Activated CD4-positive, alpha-beta T cell treated with anti-CD3 and anti-CD28 coated beads for 1 hour (primary cell): ENCODE measurements at regions not wholly inside any gene's neighbourhood (a gene's known extent, or its start where the extent isn't known, plus 50 kb on each side); places are given as distances from the start of the nearest gene placed in this dataset.
"Not testable (repeated sequence)": the region's sequence is repeated elsewhere in the genome, so short reads cannot be mapped to it uniquely, and the experiment has no call there.

Experiments used
- DNase-seq: peaks from one replicate; pipeline ENCODE4 v3.0.0-alpha.2; 2020

DNA sequence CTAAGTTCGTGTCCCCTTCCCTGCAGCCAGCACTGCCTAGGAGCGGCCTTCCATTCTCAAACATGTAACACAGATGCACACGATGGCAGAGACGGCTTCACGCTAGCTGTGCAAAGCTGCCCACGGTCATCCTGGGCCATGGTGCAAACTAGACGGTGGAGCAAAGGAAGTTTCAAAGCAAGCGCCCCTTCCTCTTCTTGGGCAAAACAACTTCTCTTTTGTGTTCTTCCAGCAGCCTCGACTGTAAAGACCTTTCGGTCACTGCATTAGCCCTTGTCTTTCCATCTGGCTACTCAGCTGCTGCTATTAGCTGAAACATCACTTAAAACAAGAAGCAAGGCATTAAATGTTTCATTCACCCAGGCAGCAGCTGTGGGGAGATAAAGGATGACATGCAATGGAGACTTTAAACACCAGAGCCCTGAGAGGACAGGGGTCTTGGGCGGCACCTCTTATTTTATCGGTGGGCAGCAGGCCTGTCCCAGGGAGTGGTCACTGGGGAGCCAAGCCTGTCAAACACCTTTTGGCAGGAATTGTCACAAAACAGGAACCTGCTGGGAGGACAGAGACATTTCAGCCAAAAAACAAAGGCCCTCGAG lies 214.8 kb downstream of the KLF6 start:
- no peak for DNase-seq

GRCh38 chr10:3568983-3569382 lies 216.0 kb downstream of the KLF6 start:
- no peak for DNase-seq

- DNase-seq, result no peak
These were observed 216.6 kb downstream of the KLF6 start for GRCh38 chr10:3568392-3568791.

GRCh38 chr10:3567291-3567963 lies 217.6 kb downstream of the KLF6 start:
- no peak for DNase-seq

DNA sequence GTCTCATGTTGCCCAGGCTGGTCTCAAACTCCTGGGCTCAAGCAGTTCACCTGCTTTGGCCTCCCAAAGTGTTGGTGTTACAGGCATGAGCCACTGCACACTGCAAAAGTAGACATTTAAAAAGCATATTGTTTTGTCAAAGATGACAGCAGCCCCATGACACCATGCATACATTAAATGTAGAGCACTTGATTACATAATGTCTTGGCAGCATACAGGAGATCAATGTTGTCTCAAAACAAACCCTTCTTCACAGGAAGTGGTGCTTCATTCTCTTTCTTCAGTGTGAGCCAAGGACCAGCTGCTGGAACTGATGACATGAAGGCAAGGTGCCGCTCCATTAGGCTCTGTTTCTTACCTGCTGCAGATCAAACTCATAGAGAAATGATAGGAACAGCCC lies 218.4 kb downstream of the KLF6 start:
- no peak for DNase-seq

GRCh38 chr10:3564346-3565002 lies 220.5 kb downstream of the KLF6 start:
- no peak for DNase-seq

DNA sequence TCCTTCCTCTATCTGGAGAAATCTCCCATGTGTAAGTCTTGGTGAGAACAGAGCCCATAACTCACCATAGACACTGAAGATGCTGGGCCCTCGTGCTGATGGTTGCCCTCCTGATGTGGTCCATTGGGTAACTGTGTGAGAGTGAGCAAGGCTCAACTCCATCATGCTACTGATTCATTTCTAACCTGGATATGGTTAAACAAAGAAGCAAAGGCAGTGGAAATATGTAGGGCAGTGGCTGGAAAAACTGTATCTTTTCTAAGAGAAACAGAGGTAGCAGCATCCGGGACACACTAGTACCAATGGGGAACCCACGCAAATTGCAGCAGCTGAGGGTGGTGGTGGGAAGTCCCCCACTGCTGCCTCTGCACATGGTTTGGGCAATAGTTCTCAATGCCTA lies 221.7 kb downstream of the KLF6 start:
- DNase-seq, result no peak

DNA sequence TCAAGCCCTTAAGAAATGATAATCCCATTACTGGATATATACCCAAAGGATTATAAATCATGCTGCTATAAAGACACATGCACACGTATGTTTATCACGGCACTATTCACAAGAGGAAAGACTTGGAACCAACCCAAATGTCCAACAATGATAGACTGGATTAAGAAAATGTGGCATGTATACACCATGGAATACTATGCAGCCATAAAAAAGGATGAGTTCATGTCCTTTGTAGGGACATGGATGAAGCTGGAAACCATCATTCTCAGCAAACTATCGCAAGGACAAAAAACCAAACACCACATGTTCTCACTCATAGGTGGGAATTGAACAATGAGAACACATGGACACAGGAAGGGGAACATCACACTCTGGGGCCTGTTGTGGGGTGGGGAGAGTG lies 224.4 kb downstream of the KLF6 start:
- DNase-seq, result not testable (repeated sequence)

DNA sequence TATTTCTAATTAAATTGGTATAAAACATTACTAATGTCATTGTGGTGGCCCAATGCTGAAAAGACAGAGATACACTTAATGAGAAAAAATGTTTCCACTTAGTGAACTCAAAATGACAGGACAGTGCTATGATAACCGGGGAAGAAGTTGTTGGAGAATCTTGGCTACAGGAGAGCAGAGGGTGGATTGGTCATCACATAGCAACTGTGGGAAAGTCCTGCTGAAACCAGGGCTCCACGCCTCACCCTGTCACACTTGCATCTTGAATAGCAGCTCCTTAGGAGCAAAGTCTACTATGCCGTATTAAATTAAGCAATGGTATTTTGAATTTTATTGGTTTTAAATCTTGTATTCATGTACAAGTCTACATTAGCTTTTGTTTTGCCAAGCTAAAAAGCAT lies 225.5 kb downstream of the KLF6 start:
- no peak for DNase-seq

GRCh38 chr10:3559011-3559410 lies 226.0 kb downstream of the KLF6 start:
- no peak for DNase-seq

DNA sequence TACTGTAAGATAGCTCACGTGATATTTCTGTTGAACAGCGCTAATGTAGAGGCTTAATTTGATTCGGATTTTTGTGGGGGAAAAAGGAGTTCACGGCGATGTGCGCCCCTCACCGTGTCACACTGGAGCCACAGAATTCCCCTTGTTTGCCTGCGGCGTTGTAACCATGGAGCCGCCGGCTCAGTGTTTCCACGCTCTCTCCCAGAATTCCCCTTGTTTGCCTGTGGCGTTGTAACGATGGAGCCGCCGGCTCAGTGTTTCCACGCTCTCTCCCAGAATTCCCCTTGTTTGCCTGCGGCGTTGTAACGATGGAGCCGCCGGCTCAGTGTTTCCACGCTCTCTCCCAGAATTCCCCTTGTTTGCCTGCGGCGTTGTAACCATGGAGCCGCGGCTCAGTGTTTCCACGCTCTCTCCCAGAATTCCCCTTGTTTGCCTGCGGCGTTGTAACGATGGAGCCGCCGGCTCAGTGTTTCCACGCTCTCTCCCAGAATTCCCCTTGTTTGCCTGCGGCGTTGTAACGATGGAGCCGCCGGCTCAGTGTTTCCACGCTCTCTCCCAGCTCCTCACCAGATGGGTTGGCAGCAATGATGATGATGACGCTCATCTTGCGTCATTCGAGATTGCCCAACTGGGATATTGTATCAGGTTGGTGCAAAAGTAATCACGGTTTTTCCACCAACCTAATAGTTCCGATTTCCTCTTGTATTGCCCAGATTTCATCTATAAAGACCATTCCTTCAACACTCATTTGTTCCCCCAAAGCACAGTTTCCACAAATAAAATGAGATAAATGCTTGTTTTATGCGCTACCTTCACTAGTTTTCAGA lies 228.6 kb downstream of the KLF6 start:
- DNase-seq, result not testable (repeated sequence)

- no peak for DNase-seq
These were observed 230.9 kb downstream of the KLF6 start for GRCh38 chr10:3554121-3554522.

DNA sequence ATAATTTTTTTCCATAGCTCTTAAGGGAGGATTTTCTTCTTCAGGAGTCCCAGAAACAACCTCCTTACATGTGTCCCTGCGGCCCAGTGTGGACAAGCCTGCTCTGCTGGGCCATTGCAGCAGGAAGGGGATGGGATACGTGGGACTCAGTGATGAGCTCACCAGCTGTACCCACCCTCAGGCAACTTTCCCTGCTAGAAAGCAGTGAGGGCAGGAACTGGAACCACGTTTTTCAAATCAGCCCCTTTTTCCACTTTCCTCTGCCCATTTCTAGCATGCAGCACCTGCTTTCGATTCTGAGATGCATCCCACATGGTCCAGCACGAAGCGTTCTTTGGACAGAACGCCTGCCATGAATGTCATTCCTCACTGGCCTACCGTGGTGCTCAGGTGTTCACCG lies 232.7 kb downstream of the KLF6 start:
- no peak for DNase-seq

DNA sequence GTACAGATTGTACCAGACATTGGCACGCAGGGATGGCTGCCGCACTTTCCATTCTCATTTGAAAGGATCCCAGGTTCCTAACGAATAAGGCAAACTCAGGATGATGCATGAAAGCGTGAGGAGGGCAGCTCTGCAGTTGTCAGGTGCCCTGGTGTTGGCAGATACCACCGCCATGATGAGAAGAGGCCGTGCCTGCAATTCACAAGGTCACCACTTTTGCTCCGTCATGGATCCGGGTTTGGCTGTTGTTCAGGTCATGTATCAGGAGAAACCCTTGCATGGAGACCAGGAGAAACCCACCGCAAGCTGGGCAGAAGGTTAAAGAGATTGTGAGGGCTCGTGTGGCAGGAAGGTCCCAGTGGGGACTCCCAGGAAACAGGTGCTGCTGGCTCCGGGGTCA lies 233.2 kb downstream of the KLF6 start:
- DNase-seq, result no peak

DNA sequence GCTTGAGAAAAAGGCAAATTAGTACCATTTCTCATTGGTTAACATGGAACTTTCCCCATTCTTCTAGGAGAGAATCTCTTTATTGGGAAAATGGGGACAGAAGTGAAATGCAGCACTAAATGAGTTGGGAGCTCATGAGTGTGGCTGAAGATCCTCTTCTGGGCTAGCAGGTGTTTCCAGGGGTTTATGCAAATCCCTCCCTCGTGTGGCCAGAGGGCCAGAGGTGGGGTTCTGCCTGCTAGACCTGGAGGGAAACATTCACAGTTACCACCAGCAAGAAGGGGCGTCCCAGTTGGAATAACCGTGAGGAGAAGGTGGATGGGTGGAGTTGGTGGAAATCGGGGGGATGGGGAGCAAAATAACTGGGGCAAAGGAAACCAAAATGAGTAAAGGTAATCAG lies 235.9 kb downstream of the KLF6 start:
- DNase-seq, result no peak

GRCh38 chr10:3548702-3549101 lies 236.3 kb downstream of the KLF6 start:
- DNase-seq, result no peak

GRCh38 chr10:3548076-3548475 lies 236.9 kb downstream of the KLF6 start:
- DNase-seq, result no peak

DNA sequence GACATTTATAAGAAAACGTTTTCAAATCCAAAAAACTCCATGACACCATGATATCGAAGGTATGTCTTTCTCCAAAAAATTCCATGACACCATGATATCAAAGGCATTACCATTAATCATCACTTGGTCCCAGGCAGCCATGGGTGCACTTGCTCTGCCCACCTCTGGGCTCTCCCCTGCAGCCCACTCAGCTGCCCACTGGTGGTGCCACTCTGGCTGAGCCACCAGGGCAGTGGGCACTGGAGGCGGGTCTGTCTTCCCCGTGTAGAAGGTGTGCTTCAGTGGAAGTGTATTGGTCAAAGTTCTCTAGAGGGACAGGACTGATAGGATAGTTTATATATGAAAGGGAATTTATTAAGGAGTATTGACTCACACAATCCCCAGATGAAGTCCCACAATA lies 240.4 kb downstream of the KLF6 start:
- DNase-seq, result no peak

- DNase-seq, result no peak
These were observed 242.8 kb downstream of the KLF6 start for GRCh38 chr10:3542185-3542611.

DNA sequence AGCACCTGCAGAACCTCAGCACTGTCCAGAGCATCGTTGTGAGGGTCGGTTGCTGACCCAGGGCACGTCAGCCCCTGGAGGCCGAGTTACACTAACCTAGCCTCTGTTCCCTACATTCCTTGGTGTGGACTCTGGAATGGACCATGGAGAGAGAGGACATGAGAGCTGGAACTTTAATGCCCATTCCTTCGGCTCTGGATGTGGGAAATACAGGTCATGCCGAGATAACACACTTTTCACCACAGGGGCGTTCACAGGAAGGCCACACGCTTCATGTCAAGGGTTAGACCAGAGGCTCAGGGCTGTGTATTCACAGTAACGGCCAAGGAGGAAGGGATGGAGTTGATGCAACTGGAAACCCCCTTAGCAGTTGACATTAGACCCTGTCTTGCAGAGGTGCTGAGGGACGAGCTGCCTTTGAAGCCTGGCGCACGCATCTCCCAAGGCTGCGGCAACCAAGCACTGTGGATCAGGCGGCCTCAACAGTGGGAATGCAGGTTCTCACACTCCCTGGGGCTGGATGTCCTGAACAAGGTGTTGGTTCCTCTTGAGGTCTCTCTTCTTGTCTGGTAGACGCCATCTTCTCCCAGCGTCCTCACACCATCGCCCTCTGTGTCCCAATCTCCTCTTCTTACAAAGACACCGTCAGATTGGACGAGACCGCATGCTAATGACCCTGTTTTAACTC lies 245.2 kb downstream of the KLF6 start:
- no peak for DNase-seq

GRCh38 chr10:3538656-3539531 lies 246.1 kb downstream of the KLF6 start:
- no peak for DNase-seq

GRCh38 chr10:3538291-3538655 lies 246.7 kb downstream of the KLF6 start:
- no peak for DNase-seq
